ENCODE measurements at regions not wholly inside any gene's neighbourhood (a gene's known extent, or its start where the extent isn't known, plus 50 kb on each side); places are given as distances from the start of the nearest gene placed in this dataset.

DNA sequence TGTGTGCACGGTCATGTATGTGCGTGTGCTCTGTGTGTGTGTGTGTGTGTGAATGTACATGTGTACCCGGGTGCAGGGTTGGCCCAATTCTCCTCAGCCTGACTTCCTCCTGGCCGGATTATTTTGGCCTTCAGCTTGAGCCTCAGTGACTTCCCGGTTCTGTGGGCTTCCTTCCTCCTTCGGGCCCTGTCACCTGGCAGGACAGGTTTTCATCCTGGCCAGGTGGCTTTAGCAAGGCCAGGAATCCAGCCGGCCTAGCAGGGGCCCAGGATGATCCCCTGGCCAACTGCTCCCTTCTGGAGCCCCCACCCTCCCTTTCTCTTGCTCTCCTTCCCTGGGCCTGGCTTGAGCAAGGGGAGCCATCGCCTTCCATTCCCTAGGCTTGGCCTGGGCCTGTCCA, 140.5 kb downstream of the INHBB start (continued):
- TF ChIP-seq, protein P1, sequence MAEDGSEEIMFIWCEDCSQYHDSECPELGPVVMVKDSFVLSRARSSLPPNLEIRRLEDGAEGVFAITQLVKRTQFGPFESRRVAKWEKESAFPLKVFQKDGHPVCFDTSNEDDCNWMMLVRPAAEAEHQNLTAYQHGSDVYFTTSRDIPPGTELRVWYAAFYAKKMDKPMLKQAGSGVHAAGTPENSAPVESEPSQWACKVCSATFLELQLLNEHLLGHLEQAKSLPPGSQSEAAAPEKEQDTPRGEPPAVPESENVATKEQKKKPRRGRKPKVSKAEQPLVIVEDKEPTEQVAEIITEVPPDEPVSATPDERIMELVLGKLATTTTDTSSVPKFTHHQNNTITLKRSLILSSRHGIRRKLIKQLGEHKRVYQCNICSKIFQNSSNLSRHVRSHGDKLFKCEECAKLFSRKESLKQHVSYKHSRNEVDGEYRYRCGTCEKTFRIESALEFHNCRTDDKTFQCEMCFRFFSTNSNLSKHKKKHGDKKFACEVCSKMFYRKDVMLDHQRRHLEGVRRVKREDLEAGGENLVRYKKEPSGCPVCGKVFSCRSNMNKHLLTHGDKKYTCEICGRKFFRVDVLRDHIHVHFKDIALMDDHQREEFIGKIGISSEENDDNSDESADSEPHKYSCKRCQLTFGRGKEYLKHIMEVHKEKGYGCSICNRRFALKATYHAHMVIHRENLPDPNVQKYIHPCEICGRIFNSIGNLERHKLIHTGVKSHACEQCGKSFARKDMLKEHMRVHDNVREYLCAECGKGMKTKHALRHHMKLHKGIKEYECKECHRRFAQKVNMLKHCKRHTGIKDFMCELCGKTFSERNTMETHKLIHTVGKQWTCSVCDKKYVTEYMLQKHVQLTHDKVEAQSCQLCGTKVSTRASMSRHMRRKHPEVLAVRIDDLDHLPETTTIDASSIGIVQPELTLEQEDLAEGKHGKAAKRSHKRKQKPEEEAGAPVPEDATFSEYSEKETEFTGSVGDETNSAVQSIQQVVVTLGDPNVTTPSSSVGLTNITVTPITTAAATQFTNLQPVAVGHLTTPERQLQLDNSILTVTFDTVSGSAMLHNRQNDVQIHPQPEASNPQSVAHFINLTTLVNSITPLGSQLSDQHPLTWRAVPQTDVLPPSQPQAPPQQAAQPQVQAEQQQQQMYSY (CRISPR knock-in tag; IDR thresholded peaks at IDR 0.05) = no peak
- TF ChIP-seq, protein P2, sequence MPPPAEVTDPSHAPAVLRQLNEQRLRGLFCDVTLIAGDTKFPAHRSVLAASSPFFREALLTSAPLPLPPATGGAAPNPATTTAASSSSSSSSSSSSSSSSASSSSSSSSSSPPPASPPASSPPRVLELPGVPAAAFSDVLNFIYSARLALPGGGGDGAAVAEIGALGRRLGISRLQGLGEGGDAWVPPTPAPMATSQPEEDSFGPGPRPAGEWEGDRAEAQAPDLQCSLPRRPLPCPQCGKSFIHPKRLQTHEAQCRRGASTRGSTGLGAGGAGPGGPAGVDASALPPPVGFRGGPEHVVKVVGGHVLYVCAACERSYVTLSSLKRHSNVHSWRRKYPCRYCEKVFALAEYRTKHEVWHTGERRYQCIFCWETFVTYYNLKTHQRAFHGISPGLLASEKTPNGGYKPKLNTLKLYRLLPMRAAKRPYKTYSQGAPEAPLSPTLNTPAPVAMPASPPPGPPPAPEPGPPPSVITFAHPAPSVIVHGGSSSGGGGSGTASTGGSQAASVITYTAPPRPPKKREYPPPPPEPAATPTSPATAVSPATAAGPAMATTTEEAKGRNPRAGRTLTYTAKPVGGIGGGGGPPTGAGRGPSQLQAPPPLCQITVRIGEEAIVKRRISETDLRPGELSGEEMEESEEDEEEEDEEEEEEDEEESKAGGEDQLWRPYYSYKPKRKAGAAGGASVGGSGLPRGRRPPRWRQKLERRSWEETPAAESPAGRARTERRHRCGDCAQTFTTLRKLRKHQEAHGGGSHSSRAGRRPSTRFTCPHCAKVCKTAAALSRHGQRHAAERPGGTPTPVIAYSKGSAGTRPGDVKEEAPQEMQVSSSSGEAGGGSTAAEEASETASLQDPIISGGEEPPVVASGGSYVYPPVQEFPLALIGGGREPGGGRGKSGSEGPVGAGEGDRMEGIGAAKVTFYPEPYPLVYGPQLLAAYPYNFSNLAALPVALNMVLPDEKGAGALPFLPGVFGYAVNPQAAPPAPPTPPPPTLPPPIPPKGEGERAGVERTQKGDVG (CRISPR knock-in tag; IDR thresholded peaks at IDR 0.05) = no peak
- TF ChIP-seq SPI1 (IDR thresholded peaks at IDR 0.05; ENCODE audit: borderline replicate concordance, insufficient read depth, low read depth, low read length) (no peak), RELA (IDR thresholded peaks at IDR 0.05; ENCODE audit: borderline replicate concordance, partially characterized antibody) (no peak), NR2C2 (IDR thresholded peaks at IDR 0.05; ENCODE audit: borderline replicate concordance, control insufficient read depth, insufficient read length, low read depth) (no peak), MTA3 (IDR thresholded peaks at IDR 0.05; ENCODE audit: borderline replicate concordance, low read length) (no peak)
- TF ChIP-seq, protein P3, sequence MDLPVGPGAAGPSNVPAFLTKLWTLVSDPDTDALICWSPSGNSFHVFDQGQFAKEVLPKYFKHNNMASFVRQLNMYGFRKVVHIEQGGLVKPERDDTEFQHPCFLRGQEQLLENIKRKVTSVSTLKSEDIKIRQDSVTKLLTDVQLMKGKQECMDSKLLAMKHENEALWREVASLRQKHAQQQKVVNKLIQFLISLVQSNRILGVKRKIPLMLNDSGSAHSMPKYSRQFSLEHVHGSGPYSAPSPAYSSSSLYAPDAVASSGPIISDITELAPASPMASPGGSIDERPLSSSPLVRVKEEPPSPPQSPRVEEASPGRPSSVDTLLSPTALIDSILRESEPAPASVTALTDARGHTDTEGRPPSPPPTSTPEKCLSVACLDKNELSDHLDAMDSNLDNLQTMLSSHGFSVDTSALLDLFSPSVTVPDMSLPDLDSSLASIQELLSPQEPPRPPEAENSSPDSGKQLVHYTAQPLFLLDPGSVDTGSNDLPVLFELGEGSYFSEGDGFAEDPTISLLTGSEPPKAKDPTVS (IDR thresholded peaks at IDR 0.05; ENCODE audit: low read depth, low read length) = no peak

All from GM12878 (cell line).